ENCODE measurements at regions not wholly inside any gene's neighbourhood (a gene's known extent, or its start where the extent isn't known, plus 50 kb on each side); places are given as distances from the start of the nearest gene placed in this dataset.
A peak's percentile ranks its signal among the peaks of the same experiment; 100 is the strongest.

DNA sequence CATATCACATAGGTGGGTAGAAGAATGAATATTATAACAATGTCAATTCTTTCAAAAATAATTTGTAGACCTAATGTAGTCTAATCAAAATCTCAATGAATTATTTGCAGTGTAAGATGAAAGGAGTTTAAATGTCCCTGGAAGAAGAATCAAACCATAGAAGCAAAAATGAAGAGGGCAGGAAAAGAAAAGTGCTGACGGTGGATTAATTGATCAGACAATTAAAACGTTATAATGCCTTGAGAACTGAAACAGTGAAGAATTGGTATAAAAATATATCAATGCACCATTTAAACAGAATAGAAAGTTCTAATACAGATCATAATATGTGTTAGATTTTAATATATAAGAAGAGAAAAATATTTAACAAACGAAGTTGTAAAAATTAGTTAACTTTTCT lies 109.8 kb downstream of the TYW3 start:
- Histone ChIP-seq H3K79me1 (ENCODE audit: low read depth in 1 of 2, low read length in 2 of 2) (no peaks in the 10 kb centered on the region), H4K8ac (ENCODE audit: low read depth in 2 of 2, low read length in 2 of 2) (no peak overlapping the region), H2AFZ (replicated peaks; ENCODE audit: low read length, poor library complexity) (no peak overlapping the region), H3K14ac (replicated peaks; ENCODE audit: low read depth, low read length) (no peak overlapping the region), H3K27ac (ENCODE audit: insufficient read depth, low read length) (no peak overlapping the region), H3K4me1 (ENCODE audit: control insufficient read depth, insufficient read depth, low read length) (no peaks in the 10 kb centered on the region), H3K4me2 (ENCODE audit: low read depth, low read length) (no peak overlapping the region), H3K4ac (ENCODE audit: low read depth, low read length) (no peak overlapping the region), H4K20me1 (ENCODE audit: insufficient read depth, low read length) (no peaks in the 10 kb centered on the region), H3K9ac (ENCODE audit: low read depth, low read length) (no peak overlapping the region), H2AK9ac (replicated peaks; ENCODE audit: low read depth, low read length, poor library complexity) (no peak overlapping the region), H3K9me3 (ENCODE audit: control insufficient read depth, insufficient read depth, low read length) (no peaks in the 10 kb centered on the region), H3K4me3 (ENCODE audit: insufficient read depth, low read depth, low read length) (no peak overlapping the region), H3K9me1 (ENCODE audit: insufficient read depth, low read length) (no peaks in the 10 kb centered on the region), H4K91ac (ENCODE audit: insufficient read depth, low read depth, low read length) (no peak overlapping the region), H2BK120ac (ENCODE audit: low read depth, low read length) (no peak overlapping the region), H3K36me3 (ENCODE audit: control insufficient read depth, insufficient read depth, low read length) (no peaks in the 10 kb centered on the region), H2AK5ac (ENCODE audit: low read depth, low read length) (no peak overlapping the region), H3K27me3 (ENCODE audit: control insufficient read depth, insufficient read depth, low read length) (no peaks in the 10 kb centered on the region; the same call in 1 of the 2 replicates), H4K5ac (ENCODE audit: low read depth, low read length) (no peak overlapping the region), H3K56ac (ENCODE audit: extremely low read depth, insufficient read depth, low read length) (no peak overlapping the region), H2BK20ac (ENCODE audit: low read depth, low read length) (no peak overlapping the region), H2BK15ac (ENCODE audit: low read depth, low read length) (no peak overlapping the region), H2BK5ac (ENCODE audit: low read depth, low read length, poor library complexity, severe bottlenecking) (no peak overlapping the region), H3K23ac (ENCODE audit: low read depth, low read length) (no peak overlapping the region), H3K18ac (ENCODE audit: low read depth, low read length) (no peak overlapping the region)
- in situ Hi-C loops (cut with MboI; ENCODE audit: low sequenced_read_pairs) = no loop called here
- no peak for ATAC-seq (ENCODE audit: low read depth)
- WGBS, 2 experiments (ENCODE audit: extremely low coverage in 2 of 2, insufficient read length in 1 of 2) = no CpG with 5 or more reads among the region's 3 CpGs
- CTCF ChIA-PET = no interaction called here
- dilution Hi-C loops (cut with HindIII; ENCODE audit: low sequenced_read_pairs, unreplicated experiment) = no loop called here
- intact Hi-C loops (cut with micrococcal nuclease) = no loop called here
- no peak for DNase-seq
- no TSS peak for BruUV-seq (replicated peaks)
- POLR2A ChIA-PET (ENCODE audit: unreplicated experiment) = no interaction called here
- TF ChIP-seq NFE2L2 (IDR thresholded peaks at IDR 0.05; ENCODE audit: low read depth, low read length) (no peak), MAFK (IDR thresholded peaks at IDR 0.05; ENCODE audit: low read depth, low read length) (peak; percentile 82)
